Nephron progenitor cell (in vitro differentiated cells): ENCODE measurements at regions not wholly inside any gene's neighbourhood (a gene's known extent, or its start where the extent isn't known, plus 50 kb on each side); places are given as distances from the start of the nearest gene placed in this dataset.
A peak's percentile ranks its signal among the peaks of the same experiment; 100 is the strongest.

ENCODE experiments used
- DNase-seq: peaks from one replicate; pipeline ENCODE4 v3.0.0; 2021
- H3K27ac Mint-ChIP-seq: 2 replicates; pipeline ENCODE4 v1.8.0; 2021; ENCODE audit warnings: mild to moderate bottlenecking, moderate library complexity, mixed read lengths
- H3K27me3 Mint-ChIP-seq: 2 replicates; pipeline ENCODE4 v1.8.0; 2021; ENCODE audit warnings: mild to moderate bottlenecking, low read depth, mixed read lengths; ENCODE audit not compliant: poor library complexity
- H3K36me3 Mint-ChIP-seq: 2 replicates; pipeline ENCODE4 v1.8.0; 2021; ENCODE audit warnings: low read depth, mixed read lengths
- H3K4me1 Mint-ChIP-seq: 2 replicates; pipeline ENCODE4 v1.8.0; 2021; ENCODE audit warnings: mixed read lengths
- H3K4me3 Mint-ChIP-seq: 2 replicates; pipeline ENCODE4 v1.8.0; 2021; ENCODE audit warnings: mild to moderate bottlenecking, moderate library complexity, mixed read lengths
- H3K9me3 Mint-ChIP-seq: 2 replicates; pipeline ENCODE4 v1.8.0; 2021; ENCODE audit warnings: mild to moderate bottlenecking, moderate library complexity, mixed read lengths
- TF ChIP-seq, protein P1 (sequence below): fragments of 200-600 bp; sonication (generic); IDR thresholded peaks from 2 replicates; pipeline ENCODE4 v1.5.0; 2021; ENCODE audit warnings: antibody characterized with exemption

- TF ChIP-seq, protein P1, sequence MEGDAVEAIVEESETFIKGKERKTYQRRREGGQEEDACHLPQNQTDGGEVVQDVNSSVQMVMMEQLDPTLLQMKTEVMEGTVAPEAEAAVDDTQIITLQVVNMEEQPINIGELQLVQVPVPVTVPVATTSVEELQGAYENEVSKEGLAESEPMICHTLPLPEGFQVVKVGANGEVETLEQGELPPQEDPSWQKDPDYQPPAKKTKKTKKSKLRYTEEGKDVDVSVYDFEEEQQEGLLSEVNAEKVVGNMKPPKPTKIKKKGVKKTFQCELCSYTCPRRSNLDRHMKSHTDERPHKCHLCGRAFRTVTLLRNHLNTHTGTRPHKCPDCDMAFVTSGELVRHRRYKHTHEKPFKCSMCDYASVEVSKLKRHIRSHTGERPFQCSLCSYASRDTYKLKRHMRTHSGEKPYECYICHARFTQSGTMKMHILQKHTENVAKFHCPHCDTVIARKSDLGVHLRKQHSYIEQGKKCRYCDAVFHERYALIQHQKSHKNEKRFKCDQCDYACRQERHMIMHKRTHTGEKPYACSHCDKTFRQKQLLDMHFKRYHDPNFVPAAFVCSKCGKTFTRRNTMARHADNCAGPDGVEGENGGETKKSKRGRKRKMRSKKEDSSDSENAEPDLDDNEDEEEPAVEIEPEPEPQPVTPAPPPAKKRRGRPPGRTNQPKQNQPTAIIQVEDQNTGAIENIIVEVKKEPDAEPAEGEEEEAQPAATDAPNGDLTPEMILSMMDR, result no peak
- Mint-ChIP-seq H3K36me3 (no peaks in the 10 kb centered on the region), H3K4me3 (no peak overlapping the region), H3K27ac (no peak overlapping the region), H3K27me3 (peaks cover 4% of the 10 kb centered on the region), H3K4me1 (no peaks in the 10 kb centered on the region), H3K9me3 (no peaks in the 10 kb centered on the region)
- DNase-seq, result no peak
These were observed 91.3 kb upstream of the APC start for GRCh38 chr5:112646139-112646936.

DNA sequence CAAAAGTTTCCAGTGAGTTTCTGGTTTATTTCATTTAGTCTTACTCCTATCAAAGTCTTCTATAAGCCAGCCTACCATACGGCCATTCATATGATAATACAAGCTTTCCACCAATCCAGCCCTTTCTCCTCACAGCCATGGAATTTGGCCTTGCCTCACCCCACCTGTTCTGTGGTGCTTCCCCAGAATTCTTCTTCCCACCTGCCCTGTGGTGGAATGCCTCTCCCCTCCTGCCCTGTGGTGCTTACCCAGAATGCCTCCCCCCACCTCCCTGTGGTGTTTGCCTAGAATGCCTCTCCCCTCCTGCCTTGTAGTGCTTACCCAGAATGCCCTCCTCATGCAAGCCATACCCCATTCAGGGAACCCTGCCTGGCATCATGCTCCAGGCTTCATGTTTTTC lies 90.3 kb upstream of the APC start:
- no peak for DNase-seq
- no peaks in the 10 kb centered on the region for H3K4me1 Mint-ChIP-seq
- no peak overlapping the region for H3K27ac Mint-ChIP-seq
- no peak overlapping the region for H3K4me3 Mint-ChIP-seq
- H3K27me3 Mint-ChIP-seq, result peaks cover 4% of the 10 kb centered on the region
- H3K9me3 Mint-ChIP-seq, result no peaks in the 10 kb centered on the region
- H3K36me3 Mint-ChIP-seq, result no peaks in the 10 kb centered on the region
- TF ChIP-seq, protein P1, result no peak

GRCh38 chr5:112648264-112648663 lies 89.4 kb upstream of the APC start:
- Mint-ChIP-seq H3K4me1 (no peaks in the 10 kb centered on the region), H3K27me3 (peaks cover 4% of the 10 kb centered on the region), H3K4me3 (no peak overlapping the region), H3K36me3 (no peaks in the 10 kb centered on the region), H3K9me3 (no peaks in the 10 kb centered on the region), H3K27ac (no peak overlapping the region)
- TF ChIP-seq, protein P1, result no peak
- no peak for DNase-seq

DNA sequence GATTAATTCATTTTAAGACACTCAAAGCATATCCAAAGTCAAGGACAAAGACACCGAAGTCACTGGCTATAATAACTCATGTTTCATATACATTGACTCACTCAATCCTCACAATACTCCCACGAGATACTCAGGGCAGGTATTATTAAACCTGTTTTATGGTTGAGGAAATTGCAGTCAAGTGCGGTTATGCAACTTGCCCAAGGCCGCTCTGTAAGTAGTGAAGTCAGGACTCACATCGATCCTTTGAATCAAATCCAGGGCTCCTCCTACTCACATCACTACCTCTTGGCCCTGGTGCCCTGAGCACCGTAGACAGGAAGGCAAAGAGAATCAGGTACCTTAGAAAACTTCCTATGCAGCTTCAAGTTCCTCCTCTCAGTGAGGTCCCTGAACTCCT lies 87.8 kb upstream of the APC start:
- H3K4me3 Mint-ChIP-seq, result no peak overlapping the region

GRCh38 chr5:112653638-112654205 lies 84.0 kb upstream of the APC start:
- no peaks in the 10 kb centered on the region for H3K9me3 Mint-ChIP-seq
- H3K36me3 Mint-ChIP-seq, result no peaks in the 10 kb centered on the region
- H3K4me1 Mint-ChIP-seq, result no peaks in the 10 kb centered on the region
- no peak overlapping the region for H3K4me3 Mint-ChIP-seq
- no peaks in the 10 kb centered on the region for H3K27me3 Mint-ChIP-seq
- H3K27ac Mint-ChIP-seq, result peak overlapping the region; percentile 8
- TF ChIP-seq, protein P1, result no peak
- DNase-seq, result no peak

More for the DNA sequence above, 87.8 kb upstream of the APC start:
- Mint-ChIP-seq H3K27ac (no peak overlapping the region), H3K36me3 (no peaks in the 10 kb centered on the region), H3K9me3 (no peaks in the 10 kb centered on the region), H3K27me3 (peaks cover 4% of the 10 kb centered on the region), H3K4me1 (no peaks in the 10 kb centered on the region)
- DNase-seq, result no peak
- TF ChIP-seq, protein P1, result no peak

GRCh38 chr5:112655513-112655912 lies 82.2 kb upstream of the APC start:
- Mint-ChIP-seq H3K36me3 (no peaks in the 10 kb centered on the region), H3K4me1 (no peaks in the 10 kb centered on the region), H3K9me3 (peaks cover 13% of the 10 kb centered on the region), H3K4me3 (no peak overlapping the region), H3K27me3 (no peaks in the 10 kb centered on the region), H3K27ac (no peak overlapping the region)
- TF ChIP-seq, protein P1, result no peak
- DNase-seq, result no peak
